HG03460 (cell line): ENCODE measurements at regions not wholly inside any gene's neighbourhood (a gene's known extent, or its start where the extent isn't known, plus 50 kb on each side); places are given as distances from the start of the nearest gene placed in this dataset.
A peak's percentile ranks its signal among the peaks of the same experiment; 100 is the strongest.

Source experiments
- ATAC-seq: cut with Tn5 transposase; IDR thresholded peaks from one replicate; pipeline ENCODE4 v1.9.1; 2021; ENCODE audit not compliant: unreplicated experiment

DNA sequence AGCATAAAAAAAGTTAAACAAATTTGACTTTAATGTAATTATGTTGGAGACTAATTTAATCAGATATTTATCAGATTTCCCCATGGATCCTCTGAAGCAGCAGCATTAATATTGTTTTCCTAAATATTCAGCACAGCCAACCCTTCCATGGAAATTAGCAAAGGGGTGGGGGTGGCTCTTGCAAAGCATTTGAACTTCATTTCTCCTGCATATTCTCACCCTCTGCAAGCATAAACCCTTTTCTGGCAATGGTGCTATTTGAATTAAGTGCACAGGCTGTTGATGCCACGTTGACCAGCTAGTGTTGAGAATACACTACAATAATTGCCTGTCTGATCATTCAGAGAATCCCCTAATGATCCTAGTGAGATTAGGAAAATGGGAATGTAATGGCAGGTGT, 488.1 kb upstream of the KLF12 start:
- no peak for ATAC-seq

DNA sequence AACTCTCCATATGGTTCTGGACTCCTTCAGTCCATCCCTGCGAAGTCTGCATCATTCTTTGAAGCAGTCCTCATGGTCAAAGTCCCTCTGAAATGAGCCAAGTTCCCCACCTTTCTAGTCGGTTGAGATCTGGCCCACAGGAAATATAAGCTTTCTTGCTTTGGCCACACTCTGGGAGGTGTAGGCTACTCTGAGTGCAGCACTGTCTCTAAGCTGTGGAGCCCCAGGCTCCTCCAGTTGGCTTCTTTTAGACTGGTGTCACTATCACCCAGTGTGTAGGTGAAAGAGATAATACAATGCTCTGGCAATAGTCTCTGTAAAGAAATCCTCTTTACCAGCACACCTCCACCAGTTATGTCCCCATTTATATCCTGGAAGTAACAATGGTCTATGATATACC, 486.5 kb upstream of the KLF12 start:
- ATAC-seq, result no peak

DNA sequence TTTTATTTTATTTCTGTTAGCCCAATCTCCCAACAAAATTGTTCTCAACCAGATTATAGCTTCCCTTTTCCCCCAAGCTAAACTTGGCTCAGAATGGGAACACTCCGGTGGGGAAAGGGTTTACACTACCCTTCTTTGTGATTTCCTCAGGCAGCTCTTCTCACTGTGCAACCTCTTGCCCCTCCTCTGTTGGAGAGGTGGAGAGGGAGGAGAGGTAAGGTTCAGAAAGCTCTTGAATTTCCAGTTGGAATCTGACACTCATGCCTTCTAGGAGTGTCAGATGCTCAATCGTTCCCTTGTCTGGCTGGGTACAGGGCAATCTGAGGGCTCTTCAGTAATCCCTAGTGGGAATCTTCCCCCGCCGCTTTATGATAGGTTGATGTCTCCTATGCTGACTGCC, 486.1 kb upstream of the KLF12 start:
- no peak for ATAC-seq

DNA sequence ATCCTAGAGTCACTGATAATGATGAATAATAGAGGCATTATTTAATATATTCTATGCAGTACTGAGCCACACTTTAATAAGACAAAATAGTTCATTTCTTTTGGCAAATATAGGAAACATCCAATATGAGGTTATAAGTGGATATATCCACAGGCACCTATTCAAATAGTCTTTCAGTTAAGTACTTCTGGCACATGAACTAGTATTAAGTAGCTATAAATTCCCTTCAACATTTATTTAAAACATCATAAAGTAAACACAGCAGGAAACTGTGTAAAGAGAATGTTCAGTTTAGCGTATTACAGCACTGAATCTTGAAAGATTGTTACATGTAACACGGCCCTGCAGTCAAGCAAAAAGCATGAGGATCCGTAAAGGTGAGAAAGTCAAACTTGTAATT, 463.3 kb upstream of the KLF12 start:
- ATAC-seq, result no peak

DNA sequence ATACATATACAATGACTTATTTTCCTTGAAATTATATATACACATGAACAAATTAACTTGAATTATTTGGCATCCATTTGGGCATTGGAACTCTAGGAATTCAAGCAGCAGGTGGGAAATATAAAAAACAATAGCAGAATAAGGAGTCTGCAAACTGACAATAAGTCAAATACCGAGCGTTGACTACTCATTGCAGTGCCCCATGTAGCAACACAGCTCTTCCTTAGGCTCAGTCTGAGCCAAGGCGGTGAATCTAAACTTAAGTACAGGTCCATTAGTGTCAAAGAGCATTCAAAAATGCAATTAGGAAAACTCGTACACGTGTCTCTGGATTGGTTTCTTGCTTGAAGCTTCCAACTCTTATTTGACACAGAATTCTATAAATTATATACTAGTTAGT, 462.5 kb upstream of the KLF12 start:
- no peak for ATAC-seq

DNA sequence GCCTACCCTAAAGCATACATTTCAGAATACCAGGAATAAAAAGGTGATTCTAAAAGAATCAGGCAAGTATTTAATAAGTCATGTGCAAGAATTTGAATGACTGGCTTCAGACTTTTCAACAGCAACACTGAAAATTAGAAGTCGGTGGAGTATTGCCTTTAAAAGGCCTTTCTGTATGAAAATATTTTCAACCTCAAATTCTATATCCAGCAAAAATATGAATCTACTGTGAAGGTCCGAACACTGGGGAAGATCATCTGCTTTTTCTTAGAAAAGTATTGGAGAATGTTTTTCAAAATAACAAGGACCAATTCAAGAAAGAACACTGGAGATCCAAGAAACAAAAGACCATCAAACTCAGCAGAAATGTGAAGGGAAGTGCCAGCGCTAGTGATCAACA, 459.5 kb upstream of the KLF12 start:
- no peak for ATAC-seq

DNA sequence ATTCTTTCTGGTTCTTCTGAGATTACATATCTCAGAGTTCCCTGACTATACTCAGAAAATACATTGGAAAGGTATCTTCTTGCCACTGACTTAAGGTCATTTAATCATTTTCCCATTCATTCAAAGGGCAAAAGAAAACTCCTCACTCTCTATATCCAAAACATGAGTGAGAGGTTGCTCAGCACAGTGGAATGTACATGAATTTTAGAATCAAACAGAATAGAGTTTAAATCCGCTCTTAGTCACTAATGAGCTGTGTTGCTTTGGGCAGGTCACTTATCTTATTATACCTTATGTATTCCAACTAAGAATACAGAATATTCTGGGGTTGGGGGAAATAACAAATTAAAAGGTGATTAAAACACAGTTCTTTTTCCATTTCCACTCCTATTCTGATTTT, 452.6 kb upstream of the KLF12 start:
- ATAC-seq, result no peak

DNA sequence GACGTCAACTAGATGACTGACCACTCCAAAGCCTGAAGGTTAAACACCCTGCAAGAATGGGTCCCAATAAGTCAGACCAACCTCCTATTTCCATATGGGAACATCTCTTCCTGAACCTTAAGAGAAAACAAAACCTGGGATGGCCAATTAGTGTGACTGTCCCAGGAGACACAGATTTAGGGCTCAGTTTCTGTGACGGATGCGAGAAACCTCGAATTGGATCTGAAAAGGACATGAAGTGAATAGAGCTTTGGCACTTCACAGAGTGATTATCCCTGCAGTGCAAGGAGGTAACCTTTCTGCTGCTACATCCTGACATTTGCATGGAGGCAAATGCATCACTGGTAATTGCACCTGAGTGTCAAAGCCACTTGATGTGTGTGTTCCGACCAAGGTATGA, 442.2 kb upstream of the KLF12 start:
- ATAC-seq, result no peak

DNA sequence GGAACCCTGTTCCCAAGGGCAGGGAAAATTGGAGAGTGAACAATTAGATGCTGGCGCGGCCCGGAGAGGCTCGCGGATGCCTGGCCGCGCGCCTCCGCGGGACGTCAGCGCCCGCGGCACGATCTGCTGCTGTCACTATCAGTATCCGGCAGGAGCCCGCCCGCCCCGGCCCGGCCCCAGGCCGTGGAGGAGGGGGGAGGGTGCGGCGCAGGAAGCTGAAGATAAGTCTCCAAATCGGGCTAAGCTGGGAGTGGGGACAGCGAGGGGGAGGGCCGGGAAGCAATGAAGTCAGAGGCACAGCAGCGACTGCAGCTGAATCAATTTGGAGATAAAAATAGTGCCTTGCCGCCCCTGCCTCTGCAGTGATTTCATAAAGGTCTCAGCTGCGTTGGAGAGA, 441.5 kb upstream of the KLF12 start:
- no peak for ATAC-seq

DNA sequence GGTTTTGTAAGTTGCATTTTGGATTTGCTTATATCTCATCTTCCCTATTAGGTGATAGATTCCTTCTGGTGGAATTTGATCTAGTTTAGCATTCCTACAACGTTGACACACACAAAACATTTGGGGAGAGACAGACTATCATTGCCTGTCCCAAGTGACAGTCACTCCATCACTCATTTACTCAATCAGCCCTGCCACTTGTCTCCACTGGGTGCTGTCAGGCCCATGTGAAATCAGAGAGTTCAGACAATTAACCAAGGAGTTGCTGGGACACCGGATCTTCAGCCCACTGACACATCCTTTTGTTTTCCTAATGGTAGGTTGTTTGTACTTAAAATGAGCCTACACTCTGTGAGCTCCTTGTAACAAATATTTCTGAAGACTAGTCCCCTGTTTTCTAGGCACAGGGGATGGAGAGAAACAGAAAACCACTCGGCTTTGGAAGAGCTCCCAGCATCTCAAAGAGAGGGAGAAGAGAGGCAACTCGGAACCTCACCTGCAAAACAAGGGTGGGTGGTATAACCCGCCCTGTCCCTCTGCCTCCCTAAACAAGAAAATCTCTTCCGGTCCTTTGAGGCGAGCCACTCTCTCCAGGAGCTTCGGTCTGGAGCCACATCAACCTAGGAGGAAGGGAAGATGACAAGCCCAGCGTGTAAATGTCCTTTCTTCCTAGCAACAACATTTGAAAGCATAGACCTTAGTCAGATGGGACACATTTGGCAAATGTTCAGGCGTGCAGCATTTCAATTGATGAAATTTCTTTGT, 440.9 kb upstream of the KLF12 start:
- no peak for ATAC-seq

DNA sequence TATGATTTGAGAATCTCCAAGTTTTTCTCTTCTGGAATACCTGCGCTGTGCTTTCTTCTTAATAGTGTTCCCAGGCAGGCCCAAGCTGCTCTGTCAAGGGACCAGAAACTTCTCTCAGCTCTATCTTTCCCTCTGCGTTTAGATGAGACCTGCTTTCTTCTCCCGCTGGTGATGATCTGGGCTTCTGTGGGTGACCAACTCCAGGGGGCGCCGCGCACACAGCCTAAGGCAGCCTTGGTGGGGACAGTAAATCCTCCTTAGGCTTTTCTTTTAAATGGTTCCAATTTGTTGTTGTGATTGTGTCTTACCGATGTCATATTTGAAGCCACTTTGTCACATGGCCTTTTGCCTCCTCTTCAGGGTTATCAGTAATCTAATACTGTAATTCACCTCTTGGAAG, 439.4 kb upstream of the KLF12 start:
- ATAC-seq, result no peak

DNA sequence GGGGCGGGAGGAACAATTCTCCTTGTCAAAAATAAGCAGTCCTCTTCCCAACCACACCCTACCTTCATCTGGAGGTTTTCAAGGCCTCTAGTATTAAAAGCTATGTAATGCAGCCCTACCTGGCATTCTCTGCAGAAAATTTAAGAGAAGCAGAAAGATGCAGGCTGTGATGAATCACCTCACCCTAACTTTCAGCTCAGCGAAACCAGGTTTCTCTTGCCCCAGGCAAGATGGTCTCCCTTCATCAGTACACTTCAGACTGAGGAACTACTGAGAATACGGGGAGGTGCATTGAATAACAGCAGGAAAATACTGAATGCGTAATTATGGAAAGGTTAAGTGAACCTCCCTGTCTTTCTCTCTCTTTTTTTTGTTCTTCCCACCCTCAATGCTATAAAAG, 437.6 kb upstream of the KLF12 start:
- no peak for ATAC-seq

DNA sequence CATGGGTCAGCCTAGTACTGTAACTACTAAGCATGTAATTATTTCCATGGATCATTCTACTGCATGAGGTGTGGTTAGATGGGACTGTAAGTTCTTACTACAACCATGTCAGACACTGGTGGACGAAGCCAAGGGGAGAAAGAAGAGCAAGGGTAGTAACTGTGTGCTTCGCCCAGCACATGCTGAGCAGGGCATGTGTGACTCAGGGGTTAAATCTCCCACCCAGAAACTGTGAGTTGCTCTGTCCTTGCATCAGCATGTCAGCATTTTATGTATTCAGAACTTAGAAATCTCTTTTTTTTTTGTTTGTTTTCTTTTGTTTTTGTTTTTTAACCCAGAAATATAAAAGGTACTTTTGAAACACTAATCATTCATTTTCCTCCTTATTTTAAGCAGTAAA, 436.6 kb upstream of the KLF12 start:
- ATAC-seq, result no peak

DNA sequence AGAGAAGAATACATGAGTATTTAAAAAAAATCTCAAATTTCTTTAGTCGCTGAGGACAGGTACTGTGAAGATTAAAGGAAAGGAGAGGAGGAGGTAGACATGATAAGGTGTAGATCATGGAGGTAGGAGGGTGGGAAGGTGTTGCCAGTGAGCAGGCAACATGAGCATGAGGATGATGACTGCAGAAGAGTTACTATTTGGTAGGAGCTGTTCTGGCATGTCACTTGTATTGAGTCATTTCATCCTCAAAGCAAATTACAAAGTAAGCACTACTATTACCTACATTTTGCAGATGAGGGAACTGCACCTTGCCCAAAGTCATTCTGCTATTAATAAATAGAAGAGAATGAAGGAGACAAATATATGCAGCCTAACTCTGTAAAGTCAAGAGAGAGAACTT, 435.8 kb upstream of the KLF12 start:
- ATAC-seq, result no peak

DNA sequence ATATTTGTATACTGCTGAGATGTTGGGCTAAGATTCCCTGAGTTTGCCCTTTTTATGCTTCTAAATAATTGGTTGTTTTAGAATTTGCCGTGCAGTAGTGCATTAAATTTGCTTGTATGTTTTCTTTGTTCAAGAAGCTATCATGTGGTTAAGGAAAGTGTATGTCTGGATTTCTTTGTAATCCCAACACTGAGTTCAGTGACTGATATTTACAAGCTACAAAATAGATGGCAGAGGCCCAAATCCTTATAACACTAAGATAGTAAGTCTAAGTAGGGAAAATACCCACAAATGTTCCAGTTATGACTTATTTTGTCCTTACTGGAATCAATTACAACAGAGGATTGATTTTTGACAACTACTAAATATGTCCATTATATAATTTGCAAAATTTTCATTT, 435.0 kb upstream of the KLF12 start:
- no peak for ATAC-seq

DNA sequence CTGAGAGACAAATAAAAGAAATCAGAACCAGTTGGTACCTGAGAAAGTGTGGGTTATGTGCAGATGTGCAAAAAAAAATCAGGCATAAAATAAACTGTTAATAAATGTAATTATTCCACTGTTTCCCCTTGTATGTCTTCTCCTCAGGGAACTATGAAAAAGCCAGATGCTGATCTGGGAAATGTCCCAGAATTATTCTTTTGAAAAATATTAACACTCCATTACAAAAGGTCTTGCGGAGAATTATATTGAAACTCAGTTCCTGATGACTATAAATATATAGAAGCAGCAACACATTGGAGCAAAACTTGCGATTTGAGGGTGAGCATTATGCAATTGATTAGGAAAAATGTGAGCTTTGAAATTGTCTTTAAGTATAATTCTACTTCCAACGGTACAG, 433.3 kb upstream of the KLF12 start:
- no peak for ATAC-seq

DNA sequence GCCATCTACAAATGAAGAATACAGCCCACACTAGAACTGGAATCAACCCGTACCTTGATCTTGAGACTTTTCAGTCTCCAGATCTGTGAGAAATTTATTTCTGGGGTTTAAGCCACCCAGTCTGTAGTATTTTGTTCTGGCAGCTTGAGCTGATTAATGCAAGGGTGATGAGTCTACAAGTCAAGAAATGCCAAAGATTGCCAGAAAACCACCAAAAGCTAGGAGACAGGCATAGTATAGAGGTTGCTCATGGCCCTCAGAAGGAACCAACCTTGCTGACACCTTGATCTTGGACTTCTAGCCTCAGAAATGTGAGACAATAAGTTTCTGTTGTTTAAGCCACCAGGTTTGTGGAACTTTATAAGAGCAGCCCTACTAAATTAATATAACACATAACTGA, 428.2 kb upstream of the KLF12 start:
- no peak for ATAC-seq

DNA sequence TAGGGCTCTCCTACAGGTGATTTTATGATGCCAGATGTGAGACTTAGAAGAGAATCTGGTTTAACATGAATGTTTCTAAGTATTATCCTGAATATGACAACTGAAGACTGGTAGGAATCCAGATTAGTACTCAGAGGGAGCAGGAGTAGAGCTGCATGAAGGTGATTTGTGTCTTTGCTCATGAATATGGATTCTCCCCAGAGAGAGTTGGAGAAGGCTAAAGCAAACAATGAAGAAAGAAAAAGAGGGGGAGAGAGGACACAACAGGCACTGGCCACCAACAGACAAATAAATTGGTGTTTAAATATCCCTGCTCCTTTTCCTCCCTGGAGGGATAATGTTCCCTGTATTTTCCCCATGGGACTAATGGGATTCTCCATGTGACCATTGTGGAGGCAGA, 427.0 kb upstream of the KLF12 start:
- no peak for ATAC-seq

DNA sequence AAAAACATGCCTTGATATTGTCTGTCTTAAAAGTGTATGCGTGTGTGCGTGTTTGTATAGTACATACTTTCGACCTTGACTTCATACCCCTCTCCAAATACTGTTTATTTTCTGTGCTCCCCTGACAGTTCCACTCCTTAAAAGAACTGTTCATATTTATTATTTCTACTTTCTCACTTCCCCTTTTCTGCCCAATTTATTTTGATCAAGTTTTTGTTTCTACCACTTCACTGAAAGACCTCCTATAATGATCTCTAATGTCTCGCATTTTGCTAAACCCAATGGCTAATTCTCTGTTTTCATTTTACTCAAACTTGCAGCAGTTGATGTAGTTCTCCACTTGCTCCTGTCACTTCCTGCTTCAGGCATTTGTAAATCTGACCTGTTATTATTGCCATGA, 426.1 kb upstream of the KLF12 start:
- ATAC-seq, result peak; percentile 68

DNA sequence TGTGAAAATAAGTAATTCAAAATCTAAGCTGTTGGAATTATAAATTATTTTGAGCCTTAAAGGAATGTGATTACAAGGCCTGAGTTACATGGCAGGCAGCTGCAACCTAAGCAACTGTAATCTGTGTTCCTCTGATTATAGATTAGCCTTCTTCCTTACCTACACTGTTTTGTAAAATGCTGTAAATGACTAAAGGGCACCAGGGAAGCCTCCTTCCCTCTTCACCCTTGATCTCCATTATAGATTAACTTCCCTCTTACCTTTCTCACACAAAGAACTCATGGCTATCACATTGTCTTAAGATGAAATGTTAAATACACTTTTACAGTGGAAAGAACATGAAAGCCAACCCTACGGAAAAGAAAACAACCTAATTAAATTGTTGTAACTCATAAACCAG, 423.7 kb upstream of the KLF12 start:
- no peak for ATAC-seq

DNA sequence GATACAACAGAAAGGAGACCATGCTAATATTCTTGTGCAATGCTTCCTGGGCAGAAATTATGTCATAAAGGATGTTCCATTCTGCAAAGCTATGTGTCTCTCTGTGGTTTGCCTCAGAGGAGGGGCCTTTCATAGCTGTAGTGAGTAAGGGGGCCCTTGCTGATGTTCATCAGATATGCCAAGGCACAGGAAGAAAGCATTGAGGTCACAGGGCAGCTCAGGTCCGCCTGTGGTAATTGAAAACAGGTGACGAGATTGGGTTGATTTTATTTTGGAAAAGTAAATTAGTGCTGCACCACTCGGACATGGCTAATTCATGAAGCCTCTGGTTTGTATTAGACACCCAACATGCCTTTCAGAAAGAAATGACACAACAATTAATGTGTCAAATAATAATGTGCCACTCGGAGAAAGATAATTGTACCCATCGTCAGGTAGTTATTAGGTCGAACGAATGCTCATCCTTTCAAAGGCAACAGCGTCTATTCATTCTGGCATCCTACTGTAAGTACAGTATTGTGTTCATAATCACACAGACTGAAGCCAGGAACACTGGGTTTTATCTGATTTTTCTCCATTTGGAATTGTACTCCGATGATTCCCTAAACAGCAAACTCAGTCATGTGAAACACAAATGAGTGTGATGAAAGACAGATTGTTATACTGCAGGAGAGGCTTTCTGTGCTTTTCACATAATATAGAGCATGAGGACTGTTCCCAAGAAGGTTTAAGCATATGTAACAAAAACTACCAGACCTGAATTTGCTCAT, 421.6 kb upstream of the KLF12 start:
- no peak for ATAC-seq

DNA sequence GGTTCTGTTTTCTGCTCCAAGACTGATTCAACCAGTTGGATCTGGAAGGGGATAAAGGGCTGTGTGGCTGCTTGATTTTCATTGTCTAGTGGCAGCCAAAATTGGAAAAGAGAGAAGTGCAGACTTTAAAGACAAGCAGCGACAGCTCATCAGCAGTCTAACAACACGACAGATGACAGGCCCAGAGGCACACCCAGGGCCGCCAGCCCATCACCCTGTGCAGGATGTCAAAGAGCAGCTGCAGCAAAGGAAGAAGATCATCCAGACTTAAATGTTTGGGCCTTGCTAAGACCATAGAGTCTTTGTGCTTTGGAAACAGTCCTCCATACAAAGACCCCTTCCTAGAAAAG, 421.0 kb upstream of the KLF12 start:
- ATAC-seq, result no peak
